HCT116 (cell line): ENCODE measurements at regions not wholly inside any gene's neighbourhood (a gene's known extent, or its start where the extent isn't known, plus 50 kb on each side); places are given as distances from the start of the nearest gene placed in this dataset.

Experiments used
- ATAC-seq: fragments of 200-7000 bp; cut with Tn5 transposase; 2 replicates; pipeline ENCODE4 v1.9.1; 2020; ENCODE audit warnings: mild to moderate bottlenecking, moderate library complexity
- BruUV-seq: library from RNA; stranded (reverse); fragments of 400-500 nt; replicated peaks from 2 replicates; lab custom pipeline; 2021; lab: Mats Ljungman, UMichigan
- CTCF ChIA-PET: fragments of 300-600 bp; sonication (Branson Sonifier 250); formaldehyde crosslinking; loops from one replicate; lab custom pipeline; 2021; ENCODE audit warnings: antibody characterized with exemption; lab: Charles Lee
- POLR2A ChIA-PET: fragments of 300-600, 350-600 bp; sonication (Branson Sonifier 250); formaldehyde crosslinking; loops from one replicate; lab custom pipeline; 2021; ENCODE audit warnings: antibody characterized with exemption; lab: Charles Lee
- RAD21 ChIA-PET, 2 experiments: fragments of 300-600 bp; sonication (Branson Sonifier 250); formaldehyde crosslinking; loops; one replicate each; lab custom pipeline; 2023; ENCODE audit warnings: low total read pairs in 2 of 2; ENCODE audit not compliant: uncharacterized antibody in 2 of 2, unreplicated experiment in 2 of 2, low non-redundant PET in 1 of 2; lab: Charles Lee
- DNase-seq: peaks from one replicate; pipeline ENCODE4 v3.0.0-alpha.2; 2010; ENCODE audit warnings: low read depth, low spot score
- H2AFZ ChIP-seq: fragments of 200-600 bp; shearing (Covaris generic), sonication (generic); 2 replicates; pipeline ENCODE4 v1.6.1; 2017; ENCODE audit warnings: low read depth, mixed run types, mixed read lengths, antibody characterized with exemption, low read length; ENCODE audit not compliant: poor library complexity, severe bottlenecking
- H3K27ac ChIP-seq: 2 replicates; pipeline ENCODE4 v1.5.1; 2012; ENCODE audit warnings: low read depth, low read length
- H3K27me3 ChIP-seq: fragments of 200-600 bp; sonication (generic); 2 replicates; pipeline ENCODE4 v1.6.1; 2016; ENCODE audit warnings: mixed run types, low read length, mixed read lengths; ENCODE audit not compliant: insufficient read depth
- H3K36me3 ChIP-seq, 2 experiments: fragments of 200-500 bp in 1 of 2; fragments of 200-600 bp in 1 of 2; sonication (Bioruptor generic) in 1 of 2; sonication (generic) in 1 of 2; 2 replicates each; pipeline versions ENCODE4 v1.5.1 to v1.6.1; 2014 to 2016; ENCODE audit warnings: low read length in 2 of 2, inconsistent platforms in 1 of 2, mixed read lengths in 1 of 2, mixed run types in 1 of 2; ENCODE audit not compliant: insufficient read depth in 2 of 2, control insufficient read depth in 1 of 2
- H3K4me1 ChIP-seq, 2 experiments: fragments of 200-600 bp in 1 of 2; sonication (generic) in 1 of 2; 2 replicates each; pipeline versions ENCODE4 v1.5.1 to v1.6.1; 2012 to 2017; ENCODE audit warnings: low read length in 2 of 2, inconsistent platforms in 1 of 2, mild to moderate bottlenecking in 1 of 2, mixed read lengths in 1 of 2, mixed run types in 1 of 2, moderate library complexity in 1 of 2; ENCODE audit not compliant: insufficient read depth in 2 of 2, control insufficient read depth in 1 of 2
- H3K4me2 ChIP-seq: fragments of 200-600 bp; sonication (generic); 2 replicates; pipeline ENCODE4 v1.6.1; 2017; ENCODE audit warnings: mixed run types, low read length, mixed read lengths
- H3K4me3 ChIP-seq, 2 experiments: fragments of 200-600 bp in 1 of 2; sonication (generic) in 1 of 2; replicated peaks in 1 of 2; 2 replicates each; pipeline ENCODE4 v1.5.1; 2011 to 2016; ENCODE audit warnings: low read length in 2 of 2, control low read depth in 1 of 2, low read depth in 1 of 2, mild to moderate bottlenecking in 1 of 2, mixed read lengths in 1 of 2, mixed run types in 1 of 2
- H3K79me2 ChIP-seq: fragments of 200-600 bp; sonication (generic); 2 replicates; pipeline ENCODE4 v1.6.1; 2017; ENCODE audit warnings: mild to moderate bottlenecking, mixed run types, low read length, moderate library complexity, mixed read lengths; ENCODE audit not compliant: insufficient read depth
- H3K9ac ChIP-seq: fragments of 200-600 bp; sonication (generic); 2 replicates; pipeline ENCODE4 v1.6.1; 2016; ENCODE audit warnings: low read length, mixed read lengths
- H3K9me2 ChIP-seq: fragments of 200-600 bp; sonication (generic), shearing (Covaris generic); 2 replicates; pipeline ENCODE4 v1.6.1; 2017; ENCODE audit warnings: mixed run types, mild to moderate bottlenecking, moderate library complexity; ENCODE audit not compliant: insufficient read depth
- H3K9me3 ChIP-seq, 2 experiments: fragments of 200-500 bp in 1 of 2; fragments of 200-600 bp in 1 of 2; sonication (Bioruptor generic) in 1 of 2; sonication (generic) in 1 of 2; 2 replicates each; pipeline ENCODE4 v1.6.1; 2014 to 2017; ENCODE audit warnings: low read length in 2 of 2, mixed read lengths in 2 of 2, inconsistent platforms in 1 of 2, low read depth in 1 of 2, mild to moderate bottlenecking in 1 of 2, mixed run types in 1 of 2, moderate library complexity in 1 of 2; ENCODE audit not compliant: control insufficient read depth in 1 of 2, insufficient read depth in 1 of 2
- H4K20me1 ChIP-seq: fragments of 200-600 bp; sonication (generic), shearing (Covaris generic); 2 replicates; pipeline ENCODE4 v1.6.1; 2017; ENCODE audit warnings: mixed run types, mild to moderate bottlenecking, moderate library complexity; ENCODE audit not compliant: insufficient read depth
- CBX3 ChIP-seq: IDR thresholded peaks from 2 replicates; pipeline ENCODE4 v1.6.1; 2012; ENCODE audit warnings: low read depth
- EGR1 ChIP-seq: IDR thresholded peaks from 2 replicates; pipeline ENCODE4 v1.6.1; 2012; ENCODE audit warnings: low read depth
- ELF1 ChIP-seq: IDR thresholded peaks from 2 replicates; pipeline ENCODE4 v1.6.1; 2012; ENCODE audit warnings: low read depth, borderline replicate concordance
- EZH2 ChIP-seq: fragments of 200-600 bp; sonication (generic); IDR thresholded peaks from 2 replicates; pipeline ENCODE4 v1.6.1; 2017; ENCODE audit warnings: antibody characterized with exemption, mixed run types
- EZH2phosphoT487 ChIP-seq: fragments of 200-600 bp; IDR thresholded peaks from 2 replicates; pipeline ENCODE4 v1.6.1; 2018; ENCODE audit warnings: antibody characterized with exemption, borderline replicate concordance
- FOSL1 ChIP-seq: IDR thresholded peaks from 2 replicates; pipeline ENCODE4 v1.6.1; 2012; ENCODE audit warnings: low read depth
- JUND ChIP-seq: IDR thresholded peaks from 2 replicates; pipeline ENCODE4 v1.6.1; 2012
- POLR2A ChIP-seq: IDR thresholded peaks from 2 replicates; pipeline ENCODE4 v1.7.0; 2011; ENCODE audit warnings: borderline replicate concordance; ENCODE audit not compliant: insufficient read depth, insufficient read length; ENCODE audit errors: extremely low read depth
- POLR2AphosphoS5 ChIP-seq: IDR thresholded peaks from 2 replicates; pipeline ENCODE4 v1.6.1; 2011; ENCODE audit warnings: mild to moderate bottlenecking, low read depth, low read length, moderate library complexity
- RAD21 ChIP-seq: IDR thresholded peaks from 2 replicates; pipeline ENCODE4 v1.6.1; 2012; ENCODE audit warnings: low read depth, mild to moderate bottlenecking
- SIN3A ChIP-seq: IDR thresholded peaks from 2 replicates; pipeline ENCODE4 v1.6.1; 2012; ENCODE audit warnings: low read depth
- SRF ChIP-seq: IDR thresholded peaks from 2 replicates; pipeline ENCODE4 v1.6.1; 2012; ENCODE audit warnings: low read depth
- TCF7L2 ChIP-seq: IDR thresholded peaks from 2 replicates; pipeline ENCODE4 v1.7.0; 2011; ENCODE audit warnings: borderline replicate concordance, inconsistent platforms; ENCODE audit not compliant: insufficient read depth, insufficient read length; ENCODE audit errors: extremely low read depth
- ZFX ChIP-seq: fragments of 450-650 bp; IDR thresholded peaks from 2 replicates; pipeline ENCODE4 v1.6.1; 2017
- intact Hi-C: fragments of 100-400 bp; cut with micrococcal nuclease; formaldehyde crosslinking; loops from 2 replicates; pipeline ENCODE4 v1.10.0; 2022
- TF ChIP-seq, protein P1 (sequence below), 3 experiments: fragments of 200-600 bp in 1 of 3; sonication (generic) in 1 of 3; IDR thresholded peaks in 2 of 3; conservative IDR thresholded peaks in 1 of 3; 2 replicates each; pipeline ENCODE4 v1.5.1; 2012 to 2017; ENCODE audit warnings: low read depth in 2 of 3, low read length in 2 of 3, antibody characterized with exemption in 1 of 3, borderline replicate concordance in 1 of 3, control low read depth in 1 of 3, mild to moderate bottlenecking in 1 of 3, mixed read lengths in 1 of 3, mixed run types in 1 of 3, moderate library complexity in 1 of 3; ENCODE audit not compliant: insufficient read depth in 1 of 3
- TF ChIP-seq, protein P2 (sequence below): IDR thresholded peaks from 2 replicates; pipeline ENCODE4 v1.6.1; 2012
- TF ChIP-seq, protein P3 (sequence below): IDR thresholded peaks from 2 replicates; pipeline ENCODE4 v1.6.1; 2012
- TF ChIP-seq, protein P4 (sequence below): IDR thresholded peaks from 2 replicates; pipeline ENCODE4 v1.6.1; 2011; ENCODE audit warnings: mild to moderate bottlenecking, low read length, moderate library complexity; ENCODE audit not compliant: insufficient replicate concordance; ENCODE audit errors: extremely low read depth
- TF ChIP-seq, protein P5 (sequence below): IDR thresholded peaks from 2 replicates; pipeline ENCODE4 v1.6.1; 2012; ENCODE audit warnings: low read depth

DNA sequence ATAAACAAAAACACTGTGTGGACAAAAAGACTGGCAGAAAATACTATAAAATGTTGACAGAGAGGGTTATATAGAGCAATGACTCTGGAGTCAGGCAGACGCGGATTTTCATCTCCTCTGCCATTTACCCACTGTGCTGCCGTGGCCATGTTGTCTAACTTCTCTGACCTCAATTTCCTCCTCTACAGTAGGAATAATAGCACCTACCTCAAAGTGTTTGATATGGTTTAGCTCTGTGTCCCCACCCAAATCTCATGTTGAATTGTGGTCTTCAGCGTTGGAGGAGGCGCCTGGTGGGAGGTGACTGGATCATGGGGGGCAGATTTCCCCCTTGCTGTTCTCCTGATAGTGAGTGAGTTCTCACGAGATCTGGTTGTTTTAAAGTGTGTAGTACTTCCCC lies 78.2 kb upstream of the CALN1 start:
- TF ChIP-seq, protein P1, sequence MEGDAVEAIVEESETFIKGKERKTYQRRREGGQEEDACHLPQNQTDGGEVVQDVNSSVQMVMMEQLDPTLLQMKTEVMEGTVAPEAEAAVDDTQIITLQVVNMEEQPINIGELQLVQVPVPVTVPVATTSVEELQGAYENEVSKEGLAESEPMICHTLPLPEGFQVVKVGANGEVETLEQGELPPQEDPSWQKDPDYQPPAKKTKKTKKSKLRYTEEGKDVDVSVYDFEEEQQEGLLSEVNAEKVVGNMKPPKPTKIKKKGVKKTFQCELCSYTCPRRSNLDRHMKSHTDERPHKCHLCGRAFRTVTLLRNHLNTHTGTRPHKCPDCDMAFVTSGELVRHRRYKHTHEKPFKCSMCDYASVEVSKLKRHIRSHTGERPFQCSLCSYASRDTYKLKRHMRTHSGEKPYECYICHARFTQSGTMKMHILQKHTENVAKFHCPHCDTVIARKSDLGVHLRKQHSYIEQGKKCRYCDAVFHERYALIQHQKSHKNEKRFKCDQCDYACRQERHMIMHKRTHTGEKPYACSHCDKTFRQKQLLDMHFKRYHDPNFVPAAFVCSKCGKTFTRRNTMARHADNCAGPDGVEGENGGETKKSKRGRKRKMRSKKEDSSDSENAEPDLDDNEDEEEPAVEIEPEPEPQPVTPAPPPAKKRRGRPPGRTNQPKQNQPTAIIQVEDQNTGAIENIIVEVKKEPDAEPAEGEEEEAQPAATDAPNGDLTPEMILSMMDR (IDR thresholded peaks at IDR 0.05 in 2 of 3, conservative IDR thresholded peaks at IDR 0.05 in 1 of 3; ENCODE audit: borderline replicate concordance in 1 of 3, insufficient read depth in 1 of 3, low read depth in 2 of 3, low read length in 2 of 3), result no peak
- no peak for TF ChIP-seq EZH2phosphoT487
- no peak for TF ChIP-seq POLR2A
- TF ChIP-seq, protein P2, sequence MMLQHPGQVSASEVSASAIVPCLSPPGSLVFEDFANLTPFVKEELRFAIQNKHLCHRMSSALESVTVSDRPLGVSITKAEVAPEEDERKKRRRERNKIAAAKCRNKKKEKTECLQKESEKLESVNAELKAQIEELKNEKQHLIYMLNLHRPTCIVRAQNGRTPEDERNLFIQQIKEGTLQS, result no peak
- TF ChIP-seq CBX3, result no peak
- no peak for TF ChIP-seq EGR1
- TF ChIP-seq FOSL1, result no peak
- TF ChIP-seq RAD21, result no peak
- TF ChIP-seq, protein P3, sequence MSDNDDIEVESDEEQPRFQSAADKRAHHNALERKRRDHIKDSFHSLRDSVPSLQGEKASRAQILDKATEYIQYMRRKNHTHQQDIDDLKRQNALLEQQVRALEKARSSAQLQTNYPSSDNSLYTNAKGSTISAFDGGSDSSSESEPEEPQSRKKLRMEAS, result no peak
- TF ChIP-seq ELF1, result no peak
- no peak for TF ChIP-seq POLR2AphosphoS5
- TF ChIP-seq TCF7L2, result no peak
- no peak for TF ChIP-seq SRF
- TF ChIP-seq, protein P4, sequence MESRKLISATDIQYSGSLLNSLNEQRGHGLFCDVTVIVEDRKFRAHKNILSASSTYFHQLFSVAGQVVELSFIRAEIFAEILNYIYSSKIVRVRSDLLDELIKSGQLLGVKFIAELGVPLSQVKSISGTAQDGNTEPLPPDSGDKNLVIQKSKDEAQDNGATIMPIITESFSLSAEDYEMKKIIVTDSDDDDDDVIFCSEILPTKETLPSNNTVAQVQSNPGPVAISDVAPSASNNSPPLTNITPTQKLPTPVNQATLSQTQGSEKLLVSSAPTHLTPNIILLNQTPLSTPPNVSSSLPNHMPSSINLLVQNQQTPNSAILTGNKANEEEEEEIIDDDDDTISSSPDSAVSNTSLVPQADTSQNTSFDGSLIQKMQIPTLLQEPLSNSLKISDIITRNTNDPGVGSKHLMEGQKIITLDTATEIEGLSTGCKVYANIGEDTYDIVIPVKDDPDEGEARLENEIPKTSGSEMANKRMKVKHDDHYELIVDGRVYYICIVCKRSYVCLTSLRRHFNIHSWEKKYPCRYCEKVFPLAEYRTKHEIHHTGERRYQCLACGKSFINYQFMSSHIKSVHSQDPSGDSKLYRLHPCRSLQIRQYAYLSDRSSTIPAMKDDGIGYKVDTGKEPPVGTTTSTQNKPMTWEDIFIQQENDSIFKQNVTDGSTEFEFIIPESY, result no peak
- TF ChIP-seq JUND, result no peak
- no peak for TF ChIP-seq SIN3A
- TF ChIP-seq, protein P5, sequence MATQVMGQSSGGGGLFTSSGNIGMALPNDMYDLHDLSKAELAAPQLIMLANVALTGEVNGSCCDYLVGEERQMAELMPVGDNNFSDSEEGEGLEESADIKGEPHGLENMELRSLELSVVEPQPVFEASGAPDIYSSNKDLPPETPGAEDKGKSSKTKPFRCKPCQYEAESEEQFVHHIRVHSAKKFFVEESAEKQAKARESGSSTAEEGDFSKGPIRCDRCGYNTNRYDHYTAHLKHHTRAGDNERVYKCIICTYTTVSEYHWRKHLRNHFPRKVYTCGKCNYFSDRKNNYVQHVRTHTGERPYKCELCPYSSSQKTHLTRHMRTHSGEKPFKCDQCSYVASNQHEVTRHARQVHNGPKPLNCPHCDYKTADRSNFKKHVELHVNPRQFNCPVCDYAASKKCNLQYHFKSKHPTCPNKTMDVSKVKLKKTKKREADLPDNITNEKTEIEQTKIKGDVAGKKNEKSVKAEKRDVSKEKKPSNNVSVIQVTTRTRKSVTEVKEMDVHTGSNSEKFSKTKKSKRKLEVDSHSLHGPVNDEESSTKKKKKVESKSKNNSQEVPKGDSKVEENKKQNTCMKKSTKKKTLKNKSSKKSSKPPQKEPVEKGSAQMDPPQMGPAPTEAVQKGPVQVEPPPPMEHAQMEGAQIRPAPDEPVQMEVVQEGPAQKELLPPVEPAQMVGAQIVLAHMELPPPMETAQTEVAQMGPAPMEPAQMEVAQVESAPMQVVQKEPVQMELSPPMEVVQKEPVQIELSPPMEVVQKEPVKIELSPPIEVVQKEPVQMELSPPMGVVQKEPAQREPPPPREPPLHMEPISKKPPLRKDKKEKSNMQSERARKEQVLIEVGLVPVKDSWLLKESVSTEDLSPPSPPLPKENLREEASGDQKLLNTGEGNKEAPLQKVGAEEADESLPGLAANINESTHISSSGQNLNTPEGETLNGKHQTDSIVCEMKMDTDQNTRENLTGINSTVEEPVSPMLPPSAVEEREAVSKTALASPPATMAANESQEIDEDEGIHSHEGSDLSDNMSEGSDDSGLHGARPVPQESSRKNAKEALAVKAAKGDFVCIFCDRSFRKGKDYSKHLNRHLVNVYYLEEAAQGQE, result no peak
- TF ChIP-seq EZH2, result no peak
- no peak for TF ChIP-seq ZFX
- RAD21 ChIA-PET, result no interaction called here
- Histone ChIP-seq H3K27ac (no peak overlapping the region), H3K4me3 (no peak overlapping the region), H4K20me1 (no peaks in the 10 kb centered on the region), H3K4me2 (no peak overlapping the region), H3K36me3 (no peaks in the 10 kb centered on the region), H3K9ac (no peak overlapping the region), H3K79me2 (no peaks in the 10 kb centered on the region), H3K9me3 (no peaks in the 10 kb centered on the region), H3K9me2 (no peaks in the 10 kb centered on the region), H3K4me1 (no peaks in the 10 kb centered on the region), H3K27me3 (no peaks in the 10 kb centered on the region; the same call in 1 of the 2 replicates), H2AFZ (no peak overlapping the region)
- no peak for DNase-seq
- intact Hi-C loops, result loop anchor here (5.0 to 10.0 kb wide), 2 partner anchors 1633 to 1666 kb away; no protein-coding TSS in a partner anchor
- BruUV-seq, result no TSS peak
- no peak for ATAC-seq
- POLR2A ChIA-PET, result no interaction called here
- CTCF ChIA-PET, result no interaction called here
